ENCODE measurements at regions not wholly inside any gene's neighbourhood (a gene's known extent, or its start where the extent isn't known, plus 50 kb on each side); places are given as distances from the start of the nearest gene placed in this dataset.

GRCh38 chr3:107213044-107213669 lies 164.1 kb upstream of the CCDC54 start:
- no peak for TF ChIP-seq CTCF (IDR thresholded peaks at IDR 0.05; ENCODE audit: low read depth, low read length, missing control alignments)
- no peak overlapping the region for H3K4me3 ChIP-seq (replicated peaks; ENCODE audit: low read depth, low read length)
- no peak for DNase-seq (ENCODE audit: extremely low read depth, low read depth)

GRCh38 chr3:107216229-107216628 lies 161.0 kb upstream of the CCDC54 start:
- no peak for TF ChIP-seq CTCF (IDR thresholded peaks at IDR 0.05; ENCODE audit: low read depth, low read length, missing control alignments)
- H3K4me3 ChIP-seq (replicated peaks; ENCODE audit: low read depth, low read length), result no peak overlapping the region
- no peak for DNase-seq (ENCODE audit: extremely low read depth, low read depth)

GRCh38 chr3:107216711-107217110 lies 160.5 kb upstream of the CCDC54 start:
- TF ChIP-seq CTCF (IDR thresholded peaks at IDR 0.05; ENCODE audit: low read depth, low read length, missing control alignments), result no peak
- no peak for DNase-seq (ENCODE audit: extremely low read depth, low read depth)

GRCh38 chr3:107217172-107217571 lies 160.1 kb upstream of the CCDC54 start:
- no peak for TF ChIP-seq CTCF (IDR thresholded peaks at IDR 0.05; ENCODE audit: low read depth, low read length, missing control alignments)
- H3K4me3 ChIP-seq (replicated peaks; ENCODE audit: low read depth, low read length), result no peak overlapping the region
- DNase-seq (ENCODE audit: extremely low read depth, low read depth), result no peak

More at GRCh38 chr3:107216711-107217110, 160.5 kb upstream of the CCDC54 start:
- no peak overlapping the region for H3K4me3 ChIP-seq (replicated peaks; ENCODE audit: low read depth, low read length)

- DNase-seq (ENCODE audit: extremely low read depth, low read depth), result no peak
- no peak overlapping the region for H3K4me3 ChIP-seq (replicated peaks; ENCODE audit: low read depth, low read length)
- TF ChIP-seq CTCF (IDR thresholded peaks at IDR 0.05; ENCODE audit: low read depth, low read length, missing control alignments), result no peak
Measured at GRCh38 chr3:107218864-107219269, 158.4 kb upstream of the CCDC54 start.

- H3K4me3 ChIP-seq (replicated peaks; ENCODE audit: low read depth, low read length), result no peak overlapping the region
- no peak for DNase-seq (ENCODE audit: extremely low read depth, low read depth)
- TF ChIP-seq CTCF (IDR thresholded peaks at IDR 0.05; ENCODE audit: low read depth, low read length, missing control alignments), result no peak
Measured at GRCh38 chr3:107220538-107220937, 156.7 kb upstream of the CCDC54 start.

- no peak for DNase-seq (ENCODE audit: extremely low read depth, low read depth)
- no peak overlapping the region for H3K4me3 ChIP-seq (replicated peaks; ENCODE audit: low read depth, low read length)
- no peak for TF ChIP-seq CTCF (IDR thresholded peaks at IDR 0.05; ENCODE audit: low read depth, low read length, missing control alignments)
Measured at GRCh38 chr3:107221856-107222255, 155.4 kb upstream of the CCDC54 start.

Measured in HFF-Myc (cell line).